Vagina (tissue), 2 donors: ENCODE measurements at regions not wholly inside any gene's neighbourhood (a gene's known extent, or its start where the extent isn't known, plus 50 kb on each side); places are given as distances from the start of the nearest gene placed in this dataset.

Source experiments
- DNase-seq, 2 donors: peaks; one replicate each; pipeline ENCODE4 v3.0.0-alpha.2; 2017; ENCODE audit errors: extremely low spot score in 2 of 2
- H3K27ac ChIP-seq: fragments of 200-600 bp; sonication (generic); one replicate; pipeline ENCODE4 v1.5.1; 2019
- H3K27me3 ChIP-seq: fragments of 200-600 bp; sonication (generic); one replicate; pipeline ENCODE4 v1.5.1; 2019
- H3K36me3 ChIP-seq, 2 donors: fragments of 200-600 bp; sonication (generic); one replicate each; pipeline ENCODE4 v1.5.1; 2017 to 2019
- H3K4me1 ChIP-seq: fragments of 200-600 bp; sonication (generic); one replicate; pipeline ENCODE4 v1.5.1; 2019
- H3K4me3 ChIP-seq, 2 donors: fragments of 200-600 bp; sonication (generic); 1 replicate in 1 of 2; 2 replicates in 1 of 2; pipeline ENCODE4 v1.5.1; 2016 to 2019
- H3K9me3 ChIP-seq: fragments of 200-600 bp; sonication (generic); one replicate; pipeline ENCODE4 v1.5.1; 2019
- POLR2A ChIP-seq, 2 donors: fragments of 450-650 bp; IDR thresholded peaks; one replicate each; pipeline ENCODE4 v1.6.1; 2017; ENCODE audit warnings: antibody characterized with exemption in 2 of 2, mild to moderate bottlenecking in 2 of 2, moderate library complexity in 2 of 2
- POLR2AphosphoS5 ChIP-seq, 2 donors: sonication (generic); formaldehyde crosslinking; IDR thresholded peaks; one replicate each; pipeline ENCODE4 v1.9.0; 2017; ENCODE audit warnings: antibody characterized with exemption in 2 of 2, mild to moderate bottlenecking in 2 of 2, low read depth in 1 of 2; ENCODE audit not compliant: insufficient read depth in 1 of 2
- intact Hi-C: fragments of 100-400 bp; cut with DNase I; formaldehyde crosslinking; loops from one replicate; pipeline ENCODE4 v1.15.1; 2023
- TF ChIP-seq, protein P1 (sequence below), 3 experiments: fragments of 450-650 bp in 2 of 3; fragments of 200-600 bp in 1 of 3; sonication (generic) in 1 of 3; IDR thresholded peaks; one replicate each; pipeline ENCODE4 v1.5.1; 2017 to 2019; ENCODE audit warnings: antibody characterized with exemption in 3 of 3, mild to moderate bottlenecking in 2 of 3, moderate library complexity in 2 of 3

DNA sequence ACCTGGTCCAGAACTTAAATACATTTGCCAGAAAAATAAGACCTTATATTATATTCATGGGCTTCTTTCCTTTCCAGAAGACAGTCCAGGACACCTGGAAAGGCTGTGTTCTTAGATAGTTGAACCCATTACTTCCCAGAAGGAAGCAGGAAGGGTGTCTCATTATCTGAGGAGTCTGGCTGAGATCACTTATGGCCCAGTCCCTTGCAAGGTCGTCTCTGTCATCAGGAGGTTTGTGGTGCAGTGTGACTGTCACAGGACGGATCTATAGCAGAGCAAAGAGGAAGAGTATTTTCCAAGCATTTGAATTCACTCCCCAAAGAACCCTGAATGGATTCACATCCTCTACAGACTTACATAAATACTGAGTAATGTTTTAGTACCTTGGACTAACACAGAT lies 270.7 kb upstream of the MTNR1B start:
- TF ChIP-seq POLR2AphosphoS5 (IDR thresholded peaks at IDR 0.05; ENCODE audit: insufficient read depth in 1 of 2, low read depth in 1 of 2): no peak
- TF ChIP-seq, protein P1, sequence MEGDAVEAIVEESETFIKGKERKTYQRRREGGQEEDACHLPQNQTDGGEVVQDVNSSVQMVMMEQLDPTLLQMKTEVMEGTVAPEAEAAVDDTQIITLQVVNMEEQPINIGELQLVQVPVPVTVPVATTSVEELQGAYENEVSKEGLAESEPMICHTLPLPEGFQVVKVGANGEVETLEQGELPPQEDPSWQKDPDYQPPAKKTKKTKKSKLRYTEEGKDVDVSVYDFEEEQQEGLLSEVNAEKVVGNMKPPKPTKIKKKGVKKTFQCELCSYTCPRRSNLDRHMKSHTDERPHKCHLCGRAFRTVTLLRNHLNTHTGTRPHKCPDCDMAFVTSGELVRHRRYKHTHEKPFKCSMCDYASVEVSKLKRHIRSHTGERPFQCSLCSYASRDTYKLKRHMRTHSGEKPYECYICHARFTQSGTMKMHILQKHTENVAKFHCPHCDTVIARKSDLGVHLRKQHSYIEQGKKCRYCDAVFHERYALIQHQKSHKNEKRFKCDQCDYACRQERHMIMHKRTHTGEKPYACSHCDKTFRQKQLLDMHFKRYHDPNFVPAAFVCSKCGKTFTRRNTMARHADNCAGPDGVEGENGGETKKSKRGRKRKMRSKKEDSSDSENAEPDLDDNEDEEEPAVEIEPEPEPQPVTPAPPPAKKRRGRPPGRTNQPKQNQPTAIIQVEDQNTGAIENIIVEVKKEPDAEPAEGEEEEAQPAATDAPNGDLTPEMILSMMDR (IDR thresholded peaks at IDR 0.05): no peak
- no peak for TF ChIP-seq POLR2A (IDR thresholded peaks at IDR 0.05)
- Histone ChIP-seq H3K4me3 (no peak overlapping the region), H3K36me3 (no peaks in the 10 kb centered on the region), H3K27me3 (no peaks in the 10 kb centered on the region), H3K4me1 (no peaks in the 10 kb centered on the region), H3K9me3 (no peaks in the 10 kb centered on the region), H3K27ac (no peak overlapping the region)
- DNase-seq: no peak
- intact Hi-C loops: no loop called here

DNA sequence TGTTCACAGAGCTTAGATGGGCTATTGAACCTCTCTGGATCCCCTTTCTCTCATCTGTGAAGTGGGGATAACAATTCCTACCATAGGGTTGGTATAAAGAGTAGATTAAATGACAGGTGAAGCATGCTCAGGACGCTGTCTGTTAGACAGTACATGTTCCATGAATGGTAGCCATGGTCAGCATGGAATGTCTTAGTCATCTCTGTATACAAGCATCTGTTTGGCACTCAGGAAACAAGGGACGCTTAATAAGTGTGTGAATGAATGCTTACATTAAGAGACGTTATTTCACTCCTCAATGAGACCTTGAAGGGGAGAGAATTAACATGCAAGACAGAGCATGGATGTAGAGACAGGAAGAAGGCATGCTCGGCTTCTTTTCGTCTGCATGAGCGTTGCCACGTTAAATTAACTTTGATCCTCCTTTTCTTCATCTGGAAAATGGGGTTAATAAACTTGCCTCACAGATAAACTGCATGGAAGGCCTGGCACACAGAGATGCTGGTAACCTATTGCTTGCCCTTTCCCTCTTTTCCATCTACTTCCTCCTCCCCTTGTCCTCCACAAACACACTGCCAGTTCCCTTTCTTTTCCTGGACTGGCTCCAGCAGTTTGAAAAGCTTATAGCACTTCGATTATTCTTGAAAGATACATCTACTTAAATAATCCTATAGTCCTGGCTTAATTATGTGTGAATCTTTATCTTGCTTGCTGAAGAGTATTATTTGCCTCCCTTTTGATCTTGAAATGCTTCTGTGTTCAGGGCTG lies 267.2 kb upstream of the MTNR1B start:
- Histone ChIP-seq H3K27ac (no peak overlapping the region), H3K4me1 (no peaks in the 10 kb centered on the region), H3K9me3 (no peaks in the 10 kb centered on the region), H3K27me3 (no peaks in the 10 kb centered on the region), H3K36me3 (no peaks in the 10 kb centered on the region), H3K4me3 (no peak overlapping the region)
- no peak for DNase-seq
- intact Hi-C loops: no loop called here
- TF ChIP-seq, protein P1 (IDR thresholded peaks at IDR 0.05): no peak

- TF ChIP-seq POLR2AphosphoS5 (IDR thresholded peaks at IDR 0.05; ENCODE audit: insufficient read depth in 1 of 2, low read depth in 1 of 2) (no peak), POLR2A (IDR thresholded peaks at IDR 0.05) (no peak)
- TF ChIP-seq, protein P1 (IDR thresholded peaks at IDR 0.05): no peak
- H3K9me3 ChIP-seq: no peaks in the 10 kb centered on the region
- H3K27me3 ChIP-seq: no peaks in the 10 kb centered on the region
- intact Hi-C loops: no loop called here
- H3K4me1 ChIP-seq: no peaks in the 10 kb centered on the region
- no peak overlapping the region for H3K27ac ChIP-seq
- H3K4me3 ChIP-seq: no peak overlapping the region
- DNase-seq: no peak
- H3K36me3 ChIP-seq: no peaks in the 10 kb centered on the region
Observed at GRCh38 chr11:92702805-92703448, 266.5 kb upstream of the MTNR1B start.

DNA sequence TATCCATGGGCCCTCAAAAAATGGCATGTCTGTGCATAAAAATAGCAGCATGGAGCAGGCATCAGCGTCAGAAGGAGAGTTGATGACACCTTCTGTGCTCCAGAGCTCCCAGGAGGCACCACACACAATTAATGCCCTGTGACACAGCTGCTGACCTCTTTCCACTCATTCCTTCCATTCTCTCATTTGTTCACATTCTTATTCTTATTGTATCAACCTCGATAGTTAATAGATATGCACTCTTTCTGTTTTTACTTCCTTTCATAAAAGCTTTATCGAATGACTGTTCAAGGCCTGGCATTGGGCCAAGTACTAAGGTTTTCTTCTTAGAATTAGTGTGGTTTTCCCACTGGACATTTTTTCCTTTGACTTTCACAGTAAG lies 266.0 kb upstream of the MTNR1B start:
- TF ChIP-seq, protein P1 (IDR thresholded peaks at IDR 0.05): no peak
- no peak for TF ChIP-seq POLR2AphosphoS5 (IDR thresholded peaks at IDR 0.05; ENCODE audit: insufficient read depth in 1 of 2, low read depth in 1 of 2)
- TF ChIP-seq POLR2A (IDR thresholded peaks at IDR 0.05): no peak
- H3K27me3 ChIP-seq: no peaks in the 10 kb centered on the region
- H3K27ac ChIP-seq: no peak overlapping the region
- DNase-seq: no peak
- intact Hi-C loops: no loop called here
- no peaks in the 10 kb centered on the region for H3K9me3 ChIP-seq
- H3K4me1 ChIP-seq: no peaks in the 10 kb centered on the region
- H3K36me3 ChIP-seq: no peaks in the 10 kb centered on the region
- no peak overlapping the region for H3K4me3 ChIP-seq

DNA sequence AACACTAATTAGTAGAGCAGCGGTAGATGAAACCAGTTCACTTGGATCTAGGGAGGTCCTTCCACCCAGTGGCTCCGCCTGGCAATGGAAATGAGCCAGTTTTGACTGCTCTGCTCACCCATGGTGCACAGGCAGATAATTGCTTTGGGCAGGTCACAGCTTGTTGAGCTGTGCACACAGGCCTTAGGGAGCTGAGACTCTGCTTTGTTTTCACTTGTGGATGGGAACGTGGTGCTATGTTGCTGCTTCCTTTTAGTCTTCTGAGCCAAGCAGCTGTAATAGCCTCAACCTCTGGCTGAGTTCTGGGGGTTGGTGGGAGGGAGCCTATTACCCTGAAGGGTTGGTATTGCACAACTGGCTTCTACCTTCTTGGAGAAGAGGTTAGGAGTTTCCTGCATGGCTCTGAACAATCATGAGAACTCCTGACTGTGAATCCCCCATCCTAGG lies 262.3 kb upstream of the MTNR1B start:
- no peak overlapping the region for H3K4me3 ChIP-seq
- intact Hi-C loops: no loop called here
- no peak for DNase-seq
- H3K27ac ChIP-seq: no peak overlapping the region
- TF ChIP-seq, protein P1 (IDR thresholded peaks at IDR 0.05): no peak
- TF ChIP-seq POLR2A (IDR thresholded peaks at IDR 0.05) (no peak), POLR2AphosphoS5 (IDR thresholded peaks at IDR 0.05; ENCODE audit: insufficient read depth in 1 of 2, low read depth in 1 of 2) (no peak)
- no peaks in the 10 kb centered on the region for H3K36me3 ChIP-seq
- H3K9me3 ChIP-seq: no peaks in the 10 kb centered on the region
- no peaks in the 10 kb centered on the region for H3K4me1 ChIP-seq
- H3K27me3 ChIP-seq: no peaks in the 10 kb centered on the region
